Skeletal muscle cell (primary cell): ENCODE measurements at regions not wholly inside any gene's neighbourhood (a gene's known extent, or its start where the extent isn't known, plus 50 kb on each side); places are given as distances from the start of the nearest gene placed in this dataset.

Source experiments
- DNase-seq: peaks from one replicate; pipeline ENCODE4 v3.0.0-alpha.2; 2010; ENCODE audit warnings: low read depth
- H3K4me3 ChIP-seq: 2 replicates; pipeline ENCODE4 v1.5.1; 2011; ENCODE audit warnings: low read depth, mild to moderate bottlenecking, control low read depth, low read length, moderate library complexity

- no peak for DNase-seq
- H3K4me3 ChIP-seq, result no peak overlapping the region
These were observed 184.7 kb upstream of the PCDH15 start for GRCh38 chr10:54985732-54986131.

DNA sequence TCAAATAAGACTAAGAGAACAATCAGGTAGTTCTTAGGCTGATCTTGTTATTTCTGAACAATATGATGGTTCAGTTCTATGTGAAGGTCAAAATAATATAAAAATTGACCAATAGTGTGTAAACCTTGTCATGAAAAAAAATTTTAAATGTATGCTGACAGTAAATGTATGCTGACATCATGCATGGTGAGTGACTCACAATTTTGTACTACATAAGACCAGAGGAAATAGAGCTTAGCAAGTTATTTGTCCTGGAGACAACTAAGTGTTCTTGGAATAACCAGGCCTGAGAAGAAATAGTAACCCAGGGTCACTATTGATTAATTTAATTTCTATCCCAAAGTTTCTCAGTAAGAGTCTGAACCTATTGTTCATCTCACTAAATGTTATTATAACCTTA lies 182.2 kb upstream of the PCDH15 start:
- no peak for DNase-seq
- no peak overlapping the region for H3K4me3 ChIP-seq

DNA sequence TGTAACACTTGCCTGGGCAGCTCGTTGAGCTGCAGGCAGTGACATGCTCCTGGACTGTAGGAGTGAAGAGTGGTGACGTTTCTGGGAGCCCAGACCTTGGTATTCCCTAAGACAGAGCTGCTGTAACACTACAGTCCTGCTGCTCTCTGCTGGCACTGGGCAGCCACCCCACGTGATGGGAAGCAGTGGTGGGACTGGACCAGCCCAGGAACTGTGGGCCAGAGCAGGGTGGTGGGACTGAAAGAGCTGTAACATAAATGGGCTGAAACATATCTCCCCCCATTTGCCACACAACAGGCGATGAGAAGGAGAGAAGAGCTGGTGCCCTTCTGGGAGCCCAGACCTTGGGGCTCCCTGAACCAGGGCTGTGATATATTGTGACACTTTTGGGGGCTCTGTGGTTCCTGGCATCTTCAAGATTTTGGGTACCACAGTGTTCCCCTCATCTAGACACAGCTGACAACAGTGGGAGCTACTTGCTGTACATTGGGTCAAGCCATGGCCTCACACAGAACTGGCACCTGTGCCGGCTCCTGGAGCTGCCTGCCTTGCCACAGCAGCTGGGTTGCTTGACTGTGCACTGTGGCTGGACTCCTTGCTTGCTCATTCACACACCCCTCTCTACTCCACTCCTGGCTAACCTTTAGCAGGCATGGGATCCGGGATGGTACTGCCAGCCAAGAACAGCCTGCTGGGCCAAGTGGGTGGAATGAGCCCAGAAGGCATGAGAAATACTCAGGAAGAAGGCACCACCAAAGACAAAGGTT lies 161.3 kb upstream of the PCDH15 start:
- no peak overlapping the region for H3K4me3 ChIP-seq

DNA sequence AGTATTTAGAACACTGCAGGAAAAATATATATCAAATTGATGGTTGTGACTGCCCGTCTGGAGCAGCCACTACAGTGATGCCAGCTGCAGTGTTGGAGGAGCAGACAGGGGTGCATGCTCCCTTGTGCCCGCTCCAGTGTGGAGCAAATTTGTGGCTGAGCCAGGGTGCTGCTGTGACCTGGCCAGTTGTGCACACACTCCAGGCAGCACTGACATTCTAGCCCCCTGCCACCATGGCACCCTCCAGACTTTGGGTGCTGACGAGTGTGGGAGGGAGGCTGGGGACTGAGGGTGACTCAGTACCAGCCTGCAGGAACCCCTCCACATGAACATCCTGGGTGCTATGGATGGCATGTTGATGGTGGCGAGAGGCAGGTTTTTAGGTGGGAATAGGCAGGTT lies 160.0 kb upstream of the PCDH15 start:
- DNase-seq, result no peak
- H3K4me3 ChIP-seq, result no peak overlapping the region

More for the DNA sequence above, 161.3 kb upstream of the PCDH15 start:
- DNase-seq, result no peak

- no peak overlapping the region for H3K4me3 ChIP-seq
- DNase-seq, result no peak
These were observed 157.8 kb upstream of the PCDH15 start for GRCh38 chr10:54958844-54959243.

- no peak overlapping the region for H3K4me3 ChIP-seq
- no peak for DNase-seq
These were observed 146.6 kb upstream of the PCDH15 start for GRCh38 chr10:54947605-54948004.

GRCh38 chr10:54940418-54940817 lies 139.4 kb upstream of the PCDH15 start:
- no peak for DNase-seq
- H3K4me3 ChIP-seq, result no peak overlapping the region

DNA sequence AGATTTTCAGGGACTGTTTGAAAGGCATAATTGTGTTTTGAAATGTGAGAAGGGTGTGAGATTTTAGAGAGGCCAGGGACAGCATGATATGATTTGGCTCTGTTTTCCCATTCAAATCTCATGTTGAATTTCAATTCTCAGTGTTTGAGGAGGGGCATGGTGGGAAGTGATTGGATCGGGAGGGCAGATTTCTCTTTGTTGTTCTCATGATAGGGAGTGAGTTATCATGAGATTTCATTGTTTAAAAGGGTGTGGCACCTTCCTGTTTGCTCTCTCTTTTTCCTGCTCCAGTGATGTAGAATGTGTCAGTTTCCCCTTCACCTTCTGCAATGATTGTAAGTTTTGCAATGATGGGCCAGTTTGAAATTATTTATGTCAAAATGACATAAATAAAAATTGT lies 113.0 kb upstream of the PCDH15 start:
- H3K4me3 ChIP-seq, result no peak overlapping the region
- no peak for DNase-seq

GRCh38 chr10:54909165-54909564 lies 108.1 kb upstream of the PCDH15 start:
- no peak overlapping the region for H3K4me3 ChIP-seq
- no peak for DNase-seq

GRCh38 chr10:54908019-54908418 lies 107.0 kb upstream of the PCDH15 start:
- no peak overlapping the region for H3K4me3 ChIP-seq
- no peak for DNase-seq

- H3K4me3 ChIP-seq, result no peak overlapping the region
- DNase-seq, result no peak
These were observed 105.9 kb upstream of the PCDH15 start for GRCh38 chr10:54906940-54907339.

DNA sequence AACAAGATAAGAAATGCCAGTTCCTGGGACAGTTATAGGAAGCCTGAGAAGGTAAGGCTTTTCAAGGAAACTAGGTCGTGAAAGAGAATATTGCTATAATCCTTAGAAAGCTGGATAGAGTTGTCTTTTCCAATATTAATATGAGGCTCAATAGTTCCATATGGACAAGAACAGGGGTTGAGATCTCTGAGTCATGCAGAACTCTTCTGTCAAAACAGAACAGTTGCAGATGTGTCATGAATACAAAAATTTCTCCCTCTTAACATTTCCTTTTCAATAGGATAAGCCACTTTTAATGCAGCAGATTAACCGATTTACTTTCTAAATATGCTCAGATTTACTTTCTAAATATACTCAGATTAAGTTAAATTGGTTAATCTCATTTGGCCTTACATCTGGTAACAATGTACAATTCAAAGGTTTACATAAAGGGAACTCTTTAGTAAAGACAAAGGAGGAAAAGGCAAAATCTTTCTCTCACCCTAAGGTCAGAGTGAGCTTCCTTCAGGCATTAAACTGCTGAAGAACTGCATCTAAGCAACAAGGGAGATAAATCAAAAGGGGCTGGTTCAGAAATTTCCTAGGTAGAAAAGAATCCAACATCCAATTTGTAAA lies 104.7 kb upstream of the PCDH15 start:
- no peak overlapping the region for H3K4me3 ChIP-seq
- DNase-seq, result no peak

GRCh38 chr10:54904833-54905232 lies 103.8 kb upstream of the PCDH15 start:
- H3K4me3 ChIP-seq, result no peak overlapping the region
- DNase-seq, result no peak

- H3K4me3 ChIP-seq, result no peak overlapping the region
These were observed 102.7 kb upstream of the PCDH15 start for GRCh38 chr10:54903745-54904144.

GRCh38 chr10:54900584-54900983 lies 99.6 kb upstream of the PCDH15 start:
- H3K4me3 ChIP-seq, result no peak overlapping the region
- no peak for DNase-seq

More at GRCh38 chr10:54903745-54904144, 102.7 kb upstream of the PCDH15 start:
- DNase-seq, result no peak

- no peak for DNase-seq
- no peak overlapping the region for H3K4me3 ChIP-seq
These were observed 80.0 kb upstream of the PCDH15 start for GRCh38 chr10:54880996-54881395.

DNA sequence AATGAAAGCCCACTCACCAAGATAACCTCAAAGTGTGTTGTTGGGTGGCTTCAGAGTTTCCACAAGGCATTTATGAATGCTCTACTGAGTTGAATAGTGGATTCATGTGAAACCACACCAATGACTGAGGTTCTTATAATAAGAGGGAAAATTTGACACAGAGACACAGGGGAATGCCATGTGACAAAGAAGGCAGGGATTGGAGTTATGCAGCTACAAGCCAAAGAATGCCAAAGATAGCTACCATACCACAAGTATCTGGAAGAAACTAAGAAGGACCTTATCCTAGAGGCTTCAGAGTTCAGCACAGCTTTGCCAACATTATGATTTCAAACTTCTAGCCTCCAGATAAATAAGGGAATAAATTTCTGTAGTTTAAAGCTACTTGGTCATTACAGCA lies 68.0 kb upstream of the PCDH15 start:
- H3K4me3 ChIP-seq, result no peak overlapping the region
- no peak for DNase-seq

DNA sequence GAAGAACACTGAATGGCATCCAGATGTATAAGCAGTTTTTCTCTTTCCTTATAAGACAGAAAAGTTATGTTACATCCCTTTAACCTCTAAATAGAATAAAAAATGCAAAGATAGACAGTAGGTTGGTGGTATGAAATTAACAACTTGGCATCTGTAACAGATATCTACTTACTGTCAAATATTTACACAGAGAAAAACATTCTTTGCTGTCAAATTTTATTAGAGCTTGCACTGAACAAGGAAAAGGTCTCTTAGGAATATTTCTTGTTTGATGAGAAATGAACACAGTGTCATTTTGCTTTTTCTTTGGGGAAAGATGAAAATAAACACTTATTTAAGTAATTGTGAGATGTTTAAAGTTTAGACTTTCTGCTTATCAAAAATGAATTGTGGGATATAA lies 65.6 kb upstream of the PCDH15 start:
- no peak overlapping the region for H3K4me3 ChIP-seq
- no peak for DNase-seq

- no peak overlapping the region for H3K4me3 ChIP-seq
- no peak for DNase-seq
These were observed 53.8 kb upstream of the PCDH15 start for GRCh38 chr10:54854843-54855242.

- DNase-seq, result no peak
- no peak overlapping the region for H3K4me3 ChIP-seq
These were observed 53.4 kb upstream of the PCDH15 start for GRCh38 chr10:54854389-54854788.

DNA sequence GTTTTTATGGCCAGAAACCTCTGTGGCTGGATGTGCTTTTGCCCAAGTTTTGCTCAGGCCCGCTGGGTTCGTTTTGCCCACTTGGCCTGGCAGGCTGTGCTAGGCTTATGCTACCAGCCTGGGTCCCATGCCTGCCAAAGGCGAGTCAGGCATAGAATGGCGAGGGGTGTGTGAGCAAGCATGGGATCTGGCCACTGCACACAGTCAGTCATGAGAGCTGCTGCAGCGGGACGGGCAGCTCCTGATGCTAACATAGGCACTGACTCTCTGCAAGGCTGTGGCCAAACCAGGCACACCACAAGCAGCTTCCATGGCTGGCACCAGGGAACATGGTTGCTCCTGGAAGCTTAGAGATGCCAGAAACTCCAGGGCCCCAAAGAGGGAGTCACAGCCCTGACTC lies 52.9 kb upstream of the PCDH15 start:
- DNase-seq, result no peak
- no peak overlapping the region for H3K4me3 ChIP-seq
